OCI-LY3 (cell line): ENCODE measurements at regions not wholly inside any gene's neighbourhood (a gene's known extent, or its start where the extent isn't known, plus 50 kb on each side); places are given as distances from the start of the nearest gene placed in this dataset.

ENCODE experiments used
- H2AFZ ChIP-seq: fragments of 200-600, 300-600 bp; shearing (Covaris generic); 2 replicates; pipeline ENCODE4 v1.6.0; 2014; ENCODE audit warnings: antibody characterized with exemption, low read depth, low read length
- H3K27ac ChIP-seq: fragments of 200-600, 300-600 bp; sonication (generic); 2 replicates; pipeline ENCODE4 v1.5.1; 2014; ENCODE audit warnings: mild to moderate bottlenecking, low read length, moderate library complexity, mixed read lengths
- H3K27me3 ChIP-seq: fragments of 200-600, 300-600 bp; sonication (generic); 2 replicates; pipeline ENCODE4 v1.6.1; 2014; ENCODE audit warnings: low read depth, low read length, mixed read lengths
- H3K36me3 ChIP-seq: fragments of 200-600, 300-600 bp; sonication (generic); replicated peaks from 2 replicates; pipeline ENCODE3; 2014; ENCODE audit warnings: low read depth, low read length, mixed read lengths
- H3K4me1 ChIP-seq: fragments of 300-600, 200-600 bp; sonication (generic); 2 replicates; pipeline ENCODE4 v1.6.1; 2014; ENCODE audit warnings: low read length, mixed read lengths
- H3K4me2 ChIP-seq: fragments of 200-600, 300-600 bp; sonication (generic); 2 replicates; pipeline ENCODE4 v1.6.1; 2014; ENCODE audit warnings: low read length, mixed read lengths
- H3K4me3 ChIP-seq: fragments of 300-600, 200-600 bp; sonication (generic); 2 replicates; pipeline ENCODE4 v1.5.1; 2014; ENCODE audit warnings: antibody characterized with exemption, mild to moderate bottlenecking, low read length, moderate library complexity
- H3K79me2 ChIP-seq: fragments of 300-600, 200-600 bp; shearing (Covaris generic); 2 replicates; pipeline ENCODE4 v1.6.1; 2014; ENCODE audit warnings: mild to moderate bottlenecking, low read length, mixed read lengths
- H3K9ac ChIP-seq: fragments of 300-600, 200-600 bp; shearing (Covaris generic); 2 replicates; pipeline ENCODE4 v1.6.0; 2014; ENCODE audit warnings: mild to moderate bottlenecking, low read length, moderate library complexity
- H3K9me3 ChIP-seq: fragments of 200-600, 300-600 bp; shearing (Covaris generic); 2 replicates; pipeline ENCODE4 v1.6.1; 2014; ENCODE audit warnings: low read length, mixed read lengths; ENCODE audit not compliant: insufficient read depth
- H4K20me1 ChIP-seq: fragments of 200-600, 300-600 bp; sonication (generic); 2 replicates; pipeline ENCODE4 v1.6.1; 2016; ENCODE audit warnings: low read length, mixed read lengths; ENCODE audit not compliant: insufficient read depth
- CTCF ChIP-seq: fragments of 200-600, 300-600 bp; sonication (generic); IDR thresholded peaks from 2 replicates; pipeline ENCODE4 v1.5.1; 2014; ENCODE audit warnings: antibody characterized with exemption, low read length, low read depth
- EZH2phosphoT487 ChIP-seq: fragments of 200-600 bp; shearing (Covaris generic); IDR thresholded peaks from 2 replicates; pipeline ENCODE4 v1.6.1; 2018; ENCODE audit warnings: antibody characterized with exemption, mixed run types, low read depth

DNA sequence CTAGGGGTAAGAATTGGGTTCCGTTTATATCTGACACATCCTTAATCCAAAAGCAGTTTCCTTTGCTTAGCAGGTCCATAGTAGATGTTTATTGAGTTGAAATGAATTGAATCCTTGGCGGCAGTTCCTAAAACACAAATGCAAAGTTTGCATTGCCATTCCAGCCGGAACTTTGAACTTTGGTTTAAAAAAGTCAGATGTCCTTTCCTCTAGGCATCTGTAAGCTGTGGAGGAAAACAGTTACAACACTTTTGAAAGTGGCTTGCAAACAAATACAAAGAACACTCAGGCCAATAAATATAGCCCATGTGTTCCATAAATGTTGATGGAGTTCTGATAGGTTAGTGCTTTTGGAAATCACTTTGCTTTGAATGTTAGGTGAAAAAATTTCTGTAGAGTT lies 374.7 kb upstream of the RARB start:
- Histone ChIP-seq H3K4me2 (no peak overlapping the region), H3K4me3 (no peak overlapping the region), H3K79me2 (no peaks in the 10 kb centered on the region), H4K20me1 (no peaks in the 10 kb centered on the region), H3K27me3 (no peaks in the 10 kb centered on the region), H3K9me3 (no peaks in the 10 kb centered on the region), H3K36me3 (no peaks in the 10 kb centered on the region), H2AFZ (no peak overlapping the region), H3K4me1 (no peaks in the 10 kb centered on the region), H3K9ac (no peak overlapping the region), H3K27ac (no peak overlapping the region)
- no peak for TF ChIP-seq CTCF

DNA sequence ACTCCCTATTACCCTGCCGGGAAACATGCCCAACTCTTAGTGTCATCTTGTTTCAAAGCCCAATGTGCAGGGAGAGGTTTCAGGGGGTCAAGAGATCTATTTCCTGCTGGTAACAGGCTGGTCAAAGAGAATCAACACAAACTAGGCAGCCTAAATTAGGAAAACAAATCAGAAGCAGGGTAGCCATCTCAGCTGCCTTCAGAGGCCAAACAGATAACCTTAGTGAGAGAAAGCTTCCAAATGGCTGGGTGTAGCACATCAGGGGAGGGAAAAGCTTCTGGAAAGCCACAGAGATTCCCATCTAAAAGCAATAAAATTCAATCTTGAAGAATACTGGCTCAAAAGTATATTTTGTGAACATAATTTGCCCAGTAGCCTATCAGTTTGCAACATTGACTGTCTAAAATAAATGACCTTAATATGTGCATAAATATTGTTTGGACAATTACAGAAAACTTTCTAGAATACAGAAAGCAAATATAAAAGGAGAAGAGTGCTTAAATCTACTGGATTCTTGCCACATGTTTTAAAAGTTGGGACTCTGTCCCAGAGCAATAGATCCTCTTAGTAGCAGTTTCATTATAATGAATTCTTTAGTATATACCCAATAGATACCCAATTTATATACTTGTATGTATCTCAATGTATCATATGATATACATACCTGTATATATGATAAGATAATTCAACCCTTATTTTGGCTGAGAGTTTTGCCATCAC lies 371.9 kb upstream of the RARB start:
- Histone ChIP-seq H3K36me3 (no peaks in the 10 kb centered on the region), H3K9me3 (no peaks in the 10 kb centered on the region)

DNA sequence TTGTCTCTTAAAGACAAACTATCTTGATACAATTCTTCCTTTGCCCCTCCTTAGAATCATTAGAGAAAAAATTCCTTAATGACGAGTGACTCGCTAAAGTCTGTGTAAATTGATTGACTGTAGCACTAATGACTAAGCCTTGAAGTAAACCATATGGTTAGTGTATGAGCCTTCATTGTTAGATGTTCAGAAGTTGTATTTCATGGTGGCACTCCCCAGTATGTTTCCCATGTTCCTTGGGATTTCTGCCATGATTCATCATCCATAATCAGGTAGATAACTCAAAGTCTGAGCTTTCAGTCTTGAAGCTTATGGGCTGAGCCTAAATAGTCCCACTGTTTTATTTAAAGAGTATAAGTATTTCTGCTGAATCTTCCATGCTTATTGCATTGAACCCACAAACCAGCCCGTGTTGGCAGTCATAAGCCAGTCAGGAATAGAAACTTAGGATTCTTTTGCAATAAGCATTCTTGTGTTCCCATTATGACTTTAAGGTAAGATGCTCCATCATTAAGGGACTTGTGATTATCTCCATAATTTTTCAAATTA lies 371.2 kb upstream of the RARB start:
- no peak overlapping the region for H2AFZ ChIP-seq
- TF ChIP-seq EZH2phosphoT487 (no peak), CTCF (no peak)
- no peaks in the 10 kb centered on the region for H3K27me3 ChIP-seq
- no peaks in the 10 kb centered on the region for H3K4me1 ChIP-seq
- H4K20me1 ChIP-seq = no peaks in the 10 kb centered on the region
- H3K9ac ChIP-seq = no peak overlapping the region
- H3K79me2 ChIP-seq = no peaks in the 10 kb centered on the region
- no peak overlapping the region for H3K27ac ChIP-seq
- H3K36me3 ChIP-seq = no peaks in the 10 kb centered on the region
- H3K9me3 ChIP-seq = no peaks in the 10 kb centered on the region
- H3K4me2 ChIP-seq = no peak overlapping the region
- no peak overlapping the region for H3K4me3 ChIP-seq

More for the DNA sequence above, 371.9 kb upstream of the RARB start:
- Histone ChIP-seq H3K9ac (no peak overlapping the region), H3K4me1 (no peaks in the 10 kb centered on the region), H3K27ac (no peak overlapping the region), H4K20me1 (no peaks in the 10 kb centered on the region), H3K4me3 (no peak overlapping the region), H3K79me2 (no peaks in the 10 kb centered on the region), H3K4me2 (no peak overlapping the region), H2AFZ (no peak overlapping the region), H3K27me3 (no peaks in the 10 kb centered on the region)
- no peak for TF ChIP-seq EZH2phosphoT487
- no peak for TF ChIP-seq CTCF

DNA sequence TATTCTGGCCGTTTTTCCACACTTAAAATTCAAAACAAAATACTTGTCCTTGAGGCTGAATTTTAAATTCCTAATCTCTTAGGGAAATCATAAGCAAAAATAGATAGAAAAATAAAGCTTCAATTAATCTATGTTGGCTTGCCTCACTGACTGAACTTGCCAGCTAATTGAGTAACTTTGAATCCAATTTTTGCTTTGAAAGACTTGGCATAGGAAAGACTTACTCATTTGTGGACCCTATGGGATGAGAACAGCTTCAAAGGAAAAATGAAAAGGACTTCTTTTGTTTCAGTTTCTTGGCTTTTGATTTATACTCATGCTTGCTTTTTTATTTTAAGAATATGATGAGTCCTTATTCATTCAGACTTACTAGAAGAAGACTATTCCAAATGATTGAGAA lies 370.7 kb upstream of the RARB start:
- Histone ChIP-seq H3K27me3 (no peaks in the 10 kb centered on the region), H3K79me2 (no peaks in the 10 kb centered on the region), H3K4me1 (no peaks in the 10 kb centered on the region), H3K4me3 (no peak overlapping the region), H2AFZ (no peak overlapping the region), H3K9ac (no peak overlapping the region), H3K36me3 (no peaks in the 10 kb centered on the region), H3K4me2 (no peak overlapping the region), H4K20me1 (no peaks in the 10 kb centered on the region), H3K27ac (no peak overlapping the region), H3K9me3 (no peaks in the 10 kb centered on the region)
- no peak for TF ChIP-seq CTCF
- no peak for TF ChIP-seq EZH2phosphoT487
